Kidney (tissue), 13 donors: ENCODE measurements at regions not wholly inside any gene's neighbourhood (a gene's known extent, or its start where the extent isn't known, plus 50 kb on each side); places are given as distances from the start of the nearest gene placed in this dataset.

Source experiments
- DNase-seq, 5 donors: peaks; one replicate each; pipeline ENCODE4 v3.0.0-alpha.2; 2013 to 2020
- FAIRE-seq: peaks from 2 replicates; lab custom pipeline; 2012; peaks lifted over from hg19 to GRCh38; lab: Jason Lieb, UNC
- H3K27ac ChIP-seq, 2 donors: one replicate each; pipeline ENCODE4 v1.7.0; 2013; ENCODE audit warnings: low read depth in 2 of 2, low read length in 2 of 2, inconsistent platforms in 1 of 2
- H3K27me3 ChIP-seq: one replicate; pipeline ENCODE4 v1.7.1; 2013; ENCODE audit warnings: low read length, inconsistent platforms; ENCODE audit not compliant: control insufficient read depth, insufficient read depth
- H3K36me3 ChIP-seq, 3 donors: one replicate each; pipeline versions ENCODE4 v1.7.0 to v1.7.1; 2013; ENCODE audit warnings: low read length in 3 of 3, control low read depth in 1 of 3, inconsistent platforms in 1 of 3; ENCODE audit not compliant: insufficient read depth in 3 of 3, control insufficient read depth in 2 of 3
- H3K4me1 ChIP-seq, 3 donors: one replicate each; pipeline versions ENCODE4 v1.7.0 to v1.7.1; 2013; ENCODE audit warnings: low read length in 3 of 3, inconsistent platforms in 1 of 3, low read depth in 1 of 3; ENCODE audit not compliant: control insufficient read depth in 2 of 3, insufficient read depth in 2 of 3
- H3K4me3 ChIP-seq, 3 donors: one replicate each; pipeline versions ENCODE4 v1.7.0 to v1.8.1; 2013; ENCODE audit warnings: low read length in 3 of 3, control low read depth in 1 of 3, inconsistent platforms in 1 of 3
- H3K9ac ChIP-seq, 3 donors: one replicate each; pipeline versions ENCODE4 v1.7.0 to v1.7.1; 2013; ENCODE audit warnings: low read length in 3 of 3, control low read depth in 1 of 3, inconsistent platforms in 1 of 3
- H3K9me3 ChIP-seq, 3 donors: one replicate each; pipeline versions ENCODE4 v1.7.0 to v1.7.1; 2013; ENCODE audit warnings: low read length in 3 of 3, control low read depth in 1 of 3, inconsistent platforms in 1 of 3; ENCODE audit not compliant: control insufficient read depth in 2 of 3, insufficient read depth in 1 of 3
- CTCF ChIP-seq: IDR thresholded peaks from 3 replicates; pipeline ENCODE4 v1.5.1; 2012; ENCODE audit warnings: mild to moderate bottlenecking, moderate library complexity, borderline replicate concordance; ENCODE audit not compliant: insufficient read depth; ENCODE audit errors: extremely low read depth
- intact Hi-C: fragments of 100-400 bp; cut with DNase I; formaldehyde crosslinking; loops from one replicate; pipeline ENCODE4 v1.11.1; 2022
- donor health status: control.
- donor health status: control.
- donor health status: control.
- donor health status: control.
- donor health status: control.
- donor health status: DM: yes; HTN: yes; CAD: no.
- donor health status: Normal renal cell carcinoma (clear cell type).

- Histone ChIP-seq H3K9ac (no peak overlapping the region), H3K9me3 (no peaks in the 10 kb centered on the region), H3K27me3 (no peaks in the 10 kb centered on the region), H3K36me3 (no peaks in the 10 kb centered on the region), H3K4me1 (peaks cover 0 to 10% (median 4%) of the 10 kb centered on the region in 3 donors), H3K27ac (no peak overlapping the region), H3K4me3 (no peak overlapping the region)
- intact Hi-C loops, result no loop called here
- no peak for TF ChIP-seq CTCF
- FAIRE-seq (no peak), DNase-seq (no peak)
These were observed 280.7 kb upstream of the ZNF608 start for GRCh38 chr5:125026867-125027731.

- peaks cover 0 to 9% (median 3%) of the 10 kb centered on the region in 3 donors for H3K4me1 ChIP-seq
- H3K4me3 ChIP-seq, result no peak overlapping the region
- no peaks in the 10 kb centered on the region for H3K27me3 ChIP-seq
- H3K9me3 ChIP-seq, result no peaks in the 10 kb centered on the region
- FAIRE-seq (no peak), DNase-seq (no peak)
- H3K36me3 ChIP-seq, result no peaks in the 10 kb centered on the region
- intact Hi-C loops, result no loop called here
- TF ChIP-seq CTCF, result no peak
- no peak overlapping the region for H3K9ac ChIP-seq
- H3K27ac ChIP-seq, result no peak overlapping the region
These were observed 285.8 kb upstream of the ZNF608 start for GRCh38 chr5:125032286-125032685.

- Histone ChIP-seq H3K4me3 (no peak overlapping the region), H3K9me3 (no peaks in the 10 kb centered on the region), H3K27ac (no peak overlapping the region), H3K9ac (no peak overlapping the region), H3K27me3 (no peaks in the 10 kb centered on the region), H3K4me1 (peaks cover 0 to 5% (median 0%) of the 10 kb centered on the region in 3 donors), H3K36me3 (no peaks in the 10 kb centered on the region)
- DNase-seq, result no peak
- no peak for FAIRE-seq
- intact Hi-C loops, result no loop called here
- no peak for TF ChIP-seq CTCF
These were observed 287.2 kb upstream of the ZNF608 start for GRCh38 chr5:125033602-125034001.
